Fibroblast of mammary gland (primary cell): ENCODE measurements at regions not wholly inside any gene's neighbourhood (a gene's known extent, or its start where the extent isn't known, plus 50 kb on each side); places are given as distances from the start of the nearest gene placed in this dataset.

Experiments
- DNase-seq: peaks from one replicate; pipeline ENCODE4 v3.0.0-alpha.2; 2010; ENCODE audit warnings: low read depth
- H3K4me3 ChIP-seq: 2 replicates; pipeline ENCODE4 v1.5.1; 2011; ENCODE audit warnings: low read depth, mild to moderate bottlenecking, low read length, moderate library complexity; ENCODE audit not compliant: control insufficient read depth
- CTCF ChIP-seq: conservative IDR thresholded peaks from 2 replicates; pipeline ENCODE4 v1.5.1; 2011; ENCODE audit warnings: low read depth, low read length, inconsistent platforms; ENCODE audit not compliant: control insufficient read depth, insufficient read depth

DNA sequence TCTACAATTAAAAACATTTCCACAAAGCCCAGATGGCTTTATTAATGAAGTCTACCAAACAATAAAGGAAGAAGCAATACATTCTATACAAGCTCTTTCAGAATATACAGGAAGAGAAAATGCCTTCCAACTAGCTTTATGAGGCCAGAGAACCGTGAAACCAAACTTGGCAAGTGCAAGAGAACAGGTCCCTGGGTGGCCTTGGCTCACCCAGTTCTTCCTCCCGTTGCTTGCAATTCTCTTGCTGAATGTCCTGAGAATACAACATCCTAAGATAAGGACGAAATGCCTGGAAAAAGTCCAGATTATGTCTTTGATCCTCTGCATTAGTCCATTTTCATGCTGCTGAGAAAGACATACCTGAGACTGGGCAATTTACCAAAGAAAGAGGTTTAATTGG, 204.9 kb downstream of the MAD2L1 start:
- no peak for DNase-seq
- no peak overlapping the region for H3K4me3 ChIP-seq
- no peak for TF ChIP-seq CTCF

GRCh38 chr4:119858176-119858575, 208.5 kb downstream of the MAD2L1 start:
- no peak for DNase-seq
- no peak for TF ChIP-seq CTCF
- no peak overlapping the region for H3K4me3 ChIP-seq

GRCh38 chr4:119854364-119854763, 212.3 kb downstream of the MAD2L1 start:
- no peak for TF ChIP-seq CTCF
- no peak for DNase-seq
- H3K4me3 ChIP-seq, result no peak overlapping the region

DNA sequence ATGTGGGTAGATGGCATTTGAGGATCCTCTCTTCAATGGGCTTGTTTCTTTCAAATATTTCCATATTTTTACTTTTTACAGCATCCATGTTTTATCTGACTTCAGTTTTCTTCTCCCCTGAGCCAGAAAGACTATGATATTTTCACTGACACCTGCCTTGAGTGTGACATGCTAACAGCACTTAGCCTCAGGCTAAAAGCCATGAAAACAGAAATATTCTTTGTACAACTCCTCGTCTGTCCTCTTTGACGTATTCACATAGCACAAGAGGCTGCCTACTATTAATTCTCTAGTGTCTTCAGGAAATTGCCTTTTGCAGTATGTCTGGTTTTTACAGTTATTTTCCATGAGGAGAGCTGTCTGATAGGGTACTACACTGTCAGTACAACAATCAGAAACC, 215.0 kb downstream of the MAD2L1 start:
- no peak for TF ChIP-seq CTCF
- DNase-seq, result no peak
- no peak overlapping the region for H3K4me3 ChIP-seq

GRCh38 chr4:119841361-119841760, 212.8 kb upstream of the PDE5A start:
- no peak for DNase-seq
- H3K4me3 ChIP-seq, result no peak overlapping the region
- TF ChIP-seq CTCF, result no peak

- no peak overlapping the region for H3K4me3 ChIP-seq
- no peak for TF ChIP-seq CTCF
- DNase-seq, result peak; percentile 46
These were observed 207.0 kb upstream of the PDE5A start for GRCh38 chr4:119835613-119835910.

DNA sequence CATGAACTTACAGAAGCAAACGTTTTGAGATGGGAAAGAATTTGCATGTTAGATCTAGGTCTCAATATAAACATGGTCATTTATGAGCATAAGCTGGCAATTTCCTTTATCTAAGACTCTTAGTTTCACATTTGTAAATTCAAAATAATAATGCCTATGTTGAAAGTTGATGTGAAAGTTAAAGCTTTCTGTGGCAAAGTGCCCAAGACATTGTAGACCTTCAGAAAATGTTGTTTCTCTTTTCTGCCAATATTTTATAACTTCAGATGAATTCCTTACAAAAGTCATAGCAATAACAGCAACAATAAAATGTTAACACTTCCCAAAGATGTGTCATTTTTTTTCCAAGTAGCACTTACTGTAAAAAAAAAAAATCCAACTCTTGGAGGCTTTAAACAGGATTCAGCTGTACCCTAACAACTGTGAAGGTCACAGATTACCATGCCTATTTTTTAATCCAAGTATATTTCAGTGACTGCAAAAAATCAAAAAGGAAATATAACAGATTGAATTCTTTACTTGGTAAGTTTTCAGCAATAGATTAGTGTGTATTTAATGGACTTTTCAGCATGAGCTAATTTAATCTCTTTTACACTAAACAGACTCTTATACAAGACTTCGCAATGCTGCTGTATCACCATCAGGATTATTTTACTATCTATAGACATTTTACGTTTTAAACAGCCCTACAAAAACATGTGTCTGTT, 206.5 kb upstream of the PDE5A start:
- DNase-seq, result no peak
- TF ChIP-seq CTCF, result no peak
- H3K4me3 ChIP-seq, result no peak overlapping the region
